Activated CD8-positive, alpha-beta memory T cell treated with anti-CD3 and anti-CD28 coated beads, Interleukin-2, amount 50 U/mL, for 4 hours (primary cell): ENCODE measurements at regions not wholly inside any gene's neighbourhood (a gene's known extent, or its start where the extent isn't known, plus 50 kb on each side); places are given as distances from the start of the nearest gene placed in this dataset.

Source experiments
- DNase-seq: peaks from one replicate; pipeline ENCODE4 v3.0.0-alpha.2; 2020

DNA sequence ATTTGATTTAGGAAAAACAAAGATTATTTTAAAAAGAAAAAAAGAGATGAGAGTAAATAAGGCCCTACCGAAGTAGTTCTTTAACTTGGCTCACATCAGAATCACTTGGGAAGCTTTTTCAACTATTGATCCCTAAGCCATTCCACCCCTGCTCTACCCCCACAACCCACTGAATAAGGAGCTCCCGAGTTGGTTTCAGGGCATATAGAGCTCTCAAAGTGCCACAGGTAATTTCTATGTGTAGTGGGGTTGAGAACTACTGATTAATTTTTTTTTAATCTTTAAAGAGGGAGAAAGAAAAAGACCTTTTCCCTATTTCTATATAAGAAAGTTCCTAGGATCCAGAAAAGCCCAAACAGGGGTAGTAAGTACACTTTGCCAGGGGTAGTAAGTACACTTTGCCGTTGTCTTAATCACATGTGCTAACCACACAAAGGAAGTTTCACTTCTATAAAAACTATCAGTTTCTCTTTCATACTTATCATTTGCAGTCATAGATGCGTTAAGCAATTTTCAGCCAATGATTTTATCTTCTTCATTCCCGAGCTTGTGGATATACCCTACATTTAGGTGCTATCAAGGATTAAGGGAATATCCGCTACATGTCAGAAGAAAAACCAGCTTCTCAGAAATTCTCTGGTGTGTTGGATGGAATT lies 108.4 kb upstream of the ZC3H12C start:
- DNase-seq, result no peak

DNA sequence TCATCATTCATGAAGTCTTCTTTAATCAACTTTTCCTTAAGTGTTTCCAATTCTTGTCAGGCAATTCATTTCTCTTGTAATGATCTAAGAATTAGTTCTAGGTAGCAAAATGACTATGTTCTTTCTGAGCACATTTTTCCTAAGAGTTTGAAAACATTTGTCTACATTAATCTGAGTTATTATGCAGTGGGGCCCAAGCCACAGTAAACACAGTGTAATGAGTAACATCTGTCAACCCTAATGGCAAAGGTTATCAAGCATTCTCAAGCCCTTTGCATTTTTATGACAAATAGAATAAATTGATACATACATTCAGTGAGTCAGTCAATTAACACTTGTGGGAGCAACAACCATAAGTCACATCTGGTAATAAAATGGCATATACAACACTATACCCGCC lies 106.7 kb upstream of the ZC3H12C start:
- no peak for DNase-seq

DNA sequence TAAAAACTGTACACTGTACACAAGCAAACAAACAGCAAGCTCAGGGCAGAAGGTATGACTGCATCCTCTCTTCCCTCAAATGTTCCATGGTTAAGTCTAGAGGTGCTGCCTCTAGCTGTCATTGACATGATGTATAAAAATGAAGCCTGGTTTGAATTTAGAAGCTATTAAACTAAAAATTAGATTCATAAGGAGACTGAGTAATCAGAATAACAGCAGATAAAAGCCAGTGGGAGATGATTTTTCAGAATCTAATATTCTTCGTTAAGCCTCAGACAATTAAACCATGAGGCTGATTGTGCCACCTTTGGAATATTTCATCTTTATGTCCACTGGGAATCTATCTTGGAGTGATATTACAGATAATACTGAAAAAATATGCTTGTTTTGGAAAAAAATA lies 101.4 kb upstream of the ZC3H12C start:
- no peak for DNase-seq

DNA sequence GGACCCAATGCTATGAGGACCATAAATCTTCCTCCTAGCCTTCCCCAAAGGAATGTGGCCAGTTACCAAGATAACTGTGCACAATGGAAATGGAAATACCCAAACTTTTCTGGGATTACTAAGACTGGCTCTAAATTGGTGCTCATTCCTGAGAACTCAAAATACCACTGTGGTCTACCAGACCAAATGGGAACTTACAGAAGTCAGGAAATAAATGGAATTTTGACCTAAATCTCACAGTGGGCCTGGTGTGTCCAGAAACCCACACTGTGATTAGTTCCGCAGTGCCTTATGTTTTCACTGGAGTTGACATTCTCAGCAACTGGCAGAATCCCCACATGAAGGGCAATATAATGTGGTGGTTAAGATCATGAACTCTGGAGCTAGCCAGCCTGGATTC lies 99.4 kb upstream of the ZC3H12C start:
- no peak for DNase-seq

DNA sequence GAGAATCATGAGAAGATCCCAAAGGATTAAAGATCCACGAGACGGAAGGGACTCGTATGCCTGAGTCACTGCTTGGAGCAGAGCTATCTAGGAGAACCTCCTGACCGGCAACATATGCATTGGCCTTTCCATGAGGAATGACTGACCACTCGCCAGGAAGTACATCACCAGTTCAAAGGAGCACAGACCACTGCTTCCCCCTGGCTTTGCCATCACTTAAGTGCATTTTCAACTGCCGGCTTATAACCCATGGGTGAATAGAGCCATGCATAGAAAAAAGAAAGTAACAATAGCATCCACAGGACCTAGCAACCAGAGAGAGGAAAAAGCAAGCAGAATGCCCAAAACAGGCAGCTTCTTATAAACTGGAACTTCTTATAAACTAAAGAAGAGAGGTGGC lies 98.3 kb upstream of the ZC3H12C start:
- no peak for DNase-seq

DNA sequence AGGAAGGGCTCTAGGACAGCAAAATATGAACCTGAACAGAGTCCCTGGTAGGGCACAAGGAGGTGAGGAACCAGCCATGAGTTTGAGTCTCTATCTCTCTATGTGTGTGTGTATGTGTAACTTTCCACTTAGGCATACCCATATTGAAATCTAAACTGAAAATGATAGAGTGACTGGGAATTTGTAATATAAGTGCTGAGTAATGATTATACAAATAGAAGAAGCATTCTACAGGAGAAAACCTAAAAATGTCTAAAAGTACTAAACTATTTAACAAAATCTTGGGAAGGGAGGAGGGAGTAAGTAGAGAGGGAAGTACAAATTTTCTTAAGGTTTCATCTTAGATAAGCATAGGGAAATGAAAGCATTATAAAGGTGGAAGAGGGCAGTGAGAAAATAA lies 97.1 kb upstream of the ZC3H12C start:
- no peak for DNase-seq

DNA sequence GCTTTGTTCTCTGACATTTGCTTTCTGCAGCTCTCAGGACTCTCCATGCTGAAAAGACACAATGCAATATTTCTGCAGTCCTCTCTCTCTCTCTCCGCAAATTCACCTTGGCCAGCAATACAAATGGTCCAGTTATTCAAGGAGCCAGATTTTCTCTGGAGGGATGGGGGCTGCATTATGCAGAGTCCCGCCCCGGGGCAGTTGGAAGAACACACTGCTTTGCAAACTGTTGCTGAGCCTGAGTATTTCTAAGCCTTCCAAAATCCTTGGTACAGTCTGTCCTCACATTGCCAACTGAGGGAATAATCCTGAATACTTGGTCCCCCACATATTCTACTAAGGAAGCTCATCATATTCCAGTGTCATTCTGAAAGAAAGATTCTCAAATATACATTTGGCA lies 94.3 kb upstream of the ZC3H12C start:
- DNase-seq, result no peak

DNA sequence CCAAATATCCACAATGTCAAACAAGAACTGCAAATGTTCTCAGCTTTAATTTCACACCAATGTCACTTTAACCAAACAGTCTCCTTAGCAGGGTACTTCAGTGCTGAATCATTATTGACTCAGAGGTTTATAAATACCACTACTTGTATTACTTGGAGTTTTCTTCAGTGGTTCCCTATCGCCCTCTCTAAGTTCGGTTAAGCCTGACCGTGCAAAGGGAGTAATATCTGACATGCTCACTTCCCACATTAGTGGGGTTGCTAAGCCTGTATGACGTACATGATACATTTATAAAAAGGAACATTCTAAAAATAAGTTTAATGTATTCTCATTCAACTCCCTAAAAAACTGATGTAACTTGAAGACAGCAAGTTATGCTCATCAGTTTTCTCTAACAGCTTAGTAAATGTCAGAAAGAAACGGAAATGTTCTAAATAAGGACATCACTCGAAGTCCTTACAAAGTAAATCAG lies 93.1 kb upstream of the ZC3H12C start:
- DNase-seq, result no peak

DNA sequence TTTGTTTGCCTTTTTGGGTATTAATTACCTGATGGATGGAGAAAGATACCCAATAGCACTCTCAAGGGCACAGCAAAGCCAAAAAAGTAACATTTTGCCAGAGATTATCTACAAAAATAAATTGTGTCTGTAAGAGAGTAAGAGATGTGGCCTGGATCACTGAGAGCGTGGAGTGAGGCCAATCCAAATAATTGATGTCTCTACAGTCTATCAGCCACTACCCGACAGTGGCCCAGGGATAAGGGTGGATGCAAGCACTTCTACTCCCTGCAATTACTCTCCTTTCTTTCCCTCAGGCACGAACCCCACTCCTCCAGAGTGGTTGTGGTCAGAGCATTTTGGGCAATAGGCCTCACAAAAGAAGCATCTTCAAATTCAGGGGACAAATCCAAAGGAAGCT lies 92.3 kb upstream of the ZC3H12C start:
- no peak for DNase-seq

DNA sequence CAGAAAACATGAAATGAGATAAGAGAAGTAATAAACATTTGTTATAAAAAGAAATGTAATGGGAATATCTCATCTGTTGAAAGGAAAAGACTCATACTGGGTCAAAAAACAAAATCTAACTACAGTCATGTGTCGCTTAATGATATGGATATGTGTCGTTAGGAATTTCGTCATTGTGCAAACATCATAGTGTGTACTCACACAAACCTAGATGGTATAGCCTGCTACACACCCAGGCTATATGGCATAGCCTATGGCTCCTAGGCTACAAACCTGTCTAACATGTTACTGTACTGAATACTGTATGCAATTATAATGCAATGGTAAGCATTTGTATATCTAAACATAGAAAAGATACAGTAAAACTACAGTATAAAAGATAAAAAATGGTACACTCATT lies 89.8 kb upstream of the ZC3H12C start:
- no peak for DNase-seq

DNA sequence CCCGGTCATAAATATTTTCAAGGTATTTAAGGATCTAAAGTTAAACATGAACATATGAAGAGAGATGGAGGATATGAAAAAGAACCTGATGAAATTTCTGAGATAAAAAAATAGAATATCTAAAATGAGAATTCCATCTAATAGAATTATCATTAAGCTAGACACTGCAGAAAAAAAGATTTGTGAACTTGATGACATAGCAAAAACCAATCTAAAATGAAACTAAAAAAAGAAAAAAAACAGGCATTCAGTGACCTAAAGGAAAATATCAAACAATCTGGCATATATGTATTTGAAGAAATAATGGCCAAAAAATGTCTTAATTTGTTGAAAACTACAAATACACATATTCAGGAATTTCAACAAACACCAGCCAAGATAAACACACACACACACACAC lies 81.6 kb upstream of the ZC3H12C start:
- DNase-seq, result no peak

DNA sequence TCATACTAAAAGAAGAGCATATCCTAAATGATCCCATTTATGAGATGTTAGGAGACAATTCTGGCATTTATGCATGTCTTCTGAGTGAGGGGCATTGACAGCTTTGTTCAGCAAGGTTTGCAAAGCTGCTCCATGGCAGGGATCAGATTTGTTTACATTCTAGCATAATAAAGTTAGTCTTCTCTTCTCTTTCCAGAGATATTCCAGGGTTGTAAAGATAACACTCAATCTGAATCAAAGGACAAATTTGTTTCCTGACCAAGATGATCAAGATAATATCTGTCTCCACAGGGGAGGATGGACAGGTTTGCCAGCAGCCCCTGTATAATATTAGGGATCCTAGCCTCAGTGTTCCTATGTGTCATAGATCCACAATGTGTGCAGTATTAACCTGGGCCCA lies 77.5 kb upstream of the ZC3H12C start:
- DNase-seq, result no peak

DNA sequence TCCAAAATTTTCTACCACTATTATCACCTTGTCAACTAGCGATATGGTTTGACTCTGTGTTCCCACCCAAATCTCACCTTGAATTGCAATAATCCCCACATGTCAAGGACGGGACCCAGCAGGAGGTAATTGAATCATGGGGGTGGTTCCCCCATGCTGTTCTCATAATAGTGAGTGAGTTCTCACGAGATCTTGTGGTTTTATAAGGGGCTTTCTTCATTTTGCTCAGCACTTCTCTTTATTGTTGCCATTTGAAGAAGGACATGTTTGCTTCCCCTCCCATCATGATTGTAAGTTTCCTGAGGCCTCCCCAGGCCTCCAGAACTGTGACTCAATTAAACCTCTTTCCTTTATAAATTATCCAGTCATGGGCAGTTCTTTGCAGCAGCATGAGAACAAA lies 73.5 kb upstream of the ZC3H12C start:
- DNase-seq, result no peak

DNA sequence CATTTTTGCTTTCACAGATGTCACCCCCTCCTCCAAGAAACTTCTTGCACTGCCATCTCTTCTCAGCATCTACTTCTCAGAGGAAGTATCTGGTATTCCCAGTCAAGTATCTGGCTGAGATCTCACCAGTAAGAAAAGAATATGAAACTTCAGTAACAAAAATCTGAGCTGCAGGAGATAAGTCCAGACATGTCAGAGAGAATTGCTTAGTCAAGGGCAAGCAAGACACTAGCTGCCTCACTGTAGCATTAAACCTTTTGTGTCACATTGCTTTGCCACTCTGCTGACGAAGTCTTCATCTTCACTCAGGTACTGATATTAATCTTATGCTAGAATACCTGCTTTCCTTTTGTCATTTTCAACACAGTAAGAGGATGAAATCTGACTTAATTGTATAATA lies 70.6 kb upstream of the ZC3H12C start:
- DNase-seq, result no peak

DNA sequence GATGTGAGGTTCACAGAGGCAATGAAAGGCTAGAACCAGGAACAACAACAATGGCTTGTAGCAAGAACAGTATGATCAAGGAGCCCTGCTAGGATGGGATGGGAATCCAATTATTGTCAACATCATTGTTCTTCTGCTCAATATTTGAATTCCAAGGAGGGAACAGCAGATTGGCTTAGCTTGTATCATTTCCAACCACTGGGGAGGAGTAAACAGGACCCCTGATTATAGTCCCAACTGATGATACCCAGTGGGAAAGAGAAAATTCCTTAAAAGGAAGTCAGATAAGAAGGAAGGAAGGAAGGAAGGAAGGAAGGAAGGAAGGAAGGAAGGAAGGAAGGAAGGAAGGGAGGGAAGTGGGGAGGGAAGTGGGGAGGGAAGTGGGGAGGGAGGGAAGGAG lies 69.5 kb upstream of the ZC3H12C start:
- no peak for DNase-seq

DNA sequence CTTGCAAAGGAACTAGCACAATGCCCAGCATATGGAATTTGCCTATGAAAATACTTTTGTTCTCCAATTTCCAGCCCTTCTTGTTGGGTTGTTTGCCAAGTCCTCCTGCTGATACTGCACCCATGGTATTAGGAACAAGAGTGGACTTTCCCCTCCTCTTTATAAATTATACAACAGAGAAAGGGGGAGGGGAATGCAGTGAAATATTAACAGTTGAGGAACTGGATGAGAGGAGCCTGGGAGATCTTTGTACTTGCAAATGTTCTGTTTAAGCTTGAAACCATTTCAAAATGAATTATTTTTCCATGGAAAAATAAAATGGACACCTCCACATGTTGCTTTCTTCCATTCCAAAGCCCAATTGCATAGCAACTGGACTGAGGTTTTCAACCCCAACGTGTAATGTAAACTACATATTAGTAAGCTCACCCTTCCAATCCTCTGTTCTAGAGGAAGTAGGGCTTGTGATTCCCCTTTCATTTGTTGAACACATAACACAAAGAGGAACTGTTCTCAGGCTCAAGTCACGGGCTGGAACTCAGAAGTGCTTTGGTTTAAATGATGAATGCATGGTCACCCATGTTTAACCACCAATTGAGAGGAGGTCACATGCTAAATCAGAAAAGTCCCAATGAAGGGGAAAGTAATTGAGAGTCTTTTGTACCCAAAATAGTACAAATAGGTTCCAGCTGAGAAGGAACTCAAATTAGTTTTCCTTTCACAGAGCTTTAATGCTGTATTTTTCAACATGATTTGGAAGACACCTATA lies 66.2 kb upstream of the ZC3H12C start:
- DNase-seq, result no peak

DNA sequence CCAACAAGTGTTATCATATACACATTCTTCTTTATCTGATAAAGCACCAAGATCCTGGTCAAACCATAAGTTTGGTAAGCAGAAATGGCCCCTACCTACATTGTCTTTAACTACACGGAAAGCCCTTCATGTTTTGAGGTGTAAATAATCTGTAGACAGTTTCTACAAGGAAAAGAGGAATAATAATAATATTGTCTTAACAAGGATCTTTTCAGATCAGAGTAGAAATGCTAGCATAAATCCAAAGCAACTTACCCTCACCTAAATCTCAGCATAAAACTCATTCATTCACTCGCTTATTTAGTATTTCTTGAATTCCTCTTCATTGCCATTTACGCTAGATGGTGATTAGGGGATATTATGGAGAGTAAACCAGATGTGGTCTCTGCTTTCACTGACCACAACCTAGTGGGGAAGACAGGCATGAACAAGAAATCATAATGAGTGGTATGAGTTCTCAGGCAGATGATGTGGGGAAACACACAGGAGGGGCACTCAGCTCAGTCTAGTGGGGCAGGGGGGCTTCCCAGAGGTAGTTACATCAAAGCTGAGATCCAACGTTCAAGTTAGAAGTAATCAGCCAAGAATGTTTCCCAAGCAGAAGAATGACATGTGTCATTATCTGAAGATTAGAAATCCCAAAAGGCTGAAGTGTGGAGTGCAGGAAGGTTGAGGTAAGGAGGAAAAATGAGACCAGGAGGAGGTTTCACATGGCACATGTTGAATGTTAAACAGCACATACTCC lies 65.4 kb upstream of the ZC3H12C start:
- DNase-seq, result no peak

DNA sequence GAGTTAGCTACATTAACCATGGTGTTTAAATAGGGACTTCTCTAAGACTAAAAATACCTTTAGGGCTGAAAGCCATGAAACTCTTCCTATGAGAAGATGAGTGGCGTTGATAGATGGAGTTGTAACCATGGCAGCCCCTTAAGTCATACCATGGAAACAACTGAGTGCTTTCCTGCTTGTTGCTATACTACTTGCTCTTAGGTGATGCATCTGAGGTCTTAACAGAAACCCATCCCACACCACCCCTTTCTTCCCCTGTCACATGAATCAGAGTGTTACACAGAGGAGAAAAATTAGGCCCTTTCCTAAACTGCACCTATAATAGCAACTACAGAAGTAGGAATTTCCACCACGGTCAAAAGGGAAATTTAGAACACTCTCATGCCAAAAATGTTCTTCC lies 64.3 kb upstream of the ZC3H12C start:
- DNase-seq, result no peak

DNA sequence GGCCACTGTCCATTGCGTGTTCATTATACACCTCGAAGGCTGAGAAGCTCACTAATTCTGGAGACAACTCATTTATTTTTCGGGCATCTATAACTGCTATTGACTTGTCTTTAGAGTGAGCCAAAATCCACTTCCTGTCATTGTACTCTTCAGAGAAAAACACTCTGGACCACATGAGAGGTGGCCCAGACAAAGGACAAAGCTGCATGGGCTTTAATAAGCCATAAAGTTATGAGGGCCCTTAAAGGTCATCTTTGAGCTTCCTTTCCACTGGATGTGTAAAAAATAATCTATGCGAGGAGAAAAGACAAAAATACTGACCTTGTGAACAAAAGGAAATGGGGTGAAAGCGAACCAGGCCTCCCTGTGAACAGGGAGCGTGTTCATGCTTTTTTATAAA lies 63.5 kb upstream of the ZC3H12C start:
- no peak for DNase-seq

DNA sequence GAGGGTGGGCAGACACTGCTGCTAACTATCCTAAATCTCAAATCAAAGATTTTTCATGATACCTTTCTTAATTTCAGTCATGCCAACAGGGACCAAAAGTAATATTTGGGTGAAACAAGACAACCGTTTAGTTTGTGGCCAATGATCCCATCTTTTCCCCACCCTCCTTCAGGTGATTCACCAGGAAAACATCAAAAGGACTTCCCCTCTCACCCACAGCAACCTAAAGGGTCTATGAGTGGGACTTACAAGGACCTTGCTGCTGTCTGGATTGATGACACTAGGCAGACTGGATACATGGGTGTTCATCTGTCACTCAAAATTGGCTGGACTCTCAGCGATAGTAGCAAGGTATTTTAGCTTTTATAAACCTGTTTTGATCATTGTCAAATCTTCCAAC lies 62.0 kb upstream of the ZC3H12C start:
- DNase-seq, result no peak

DNA sequence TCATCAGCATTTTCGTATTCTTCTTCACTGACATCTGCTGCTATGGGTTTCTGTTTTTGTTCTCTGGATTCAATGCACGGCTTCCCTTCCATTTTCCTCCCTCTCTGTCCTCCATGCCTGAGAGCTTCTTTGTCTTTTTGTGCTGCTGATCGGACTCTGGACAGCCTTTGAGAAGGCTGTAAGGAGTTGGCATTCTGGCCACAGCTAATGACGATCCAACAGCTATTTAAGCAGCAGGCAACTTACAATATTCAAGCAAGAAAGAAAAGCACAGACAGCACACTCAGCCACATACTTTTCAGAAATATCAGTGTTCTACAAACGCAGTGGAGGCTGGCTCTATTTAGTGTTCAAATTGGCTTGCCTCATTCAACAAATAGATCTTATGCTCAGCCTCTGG lies 60.9 kb upstream of the ZC3H12C start:
- no peak for DNase-seq

DNA sequence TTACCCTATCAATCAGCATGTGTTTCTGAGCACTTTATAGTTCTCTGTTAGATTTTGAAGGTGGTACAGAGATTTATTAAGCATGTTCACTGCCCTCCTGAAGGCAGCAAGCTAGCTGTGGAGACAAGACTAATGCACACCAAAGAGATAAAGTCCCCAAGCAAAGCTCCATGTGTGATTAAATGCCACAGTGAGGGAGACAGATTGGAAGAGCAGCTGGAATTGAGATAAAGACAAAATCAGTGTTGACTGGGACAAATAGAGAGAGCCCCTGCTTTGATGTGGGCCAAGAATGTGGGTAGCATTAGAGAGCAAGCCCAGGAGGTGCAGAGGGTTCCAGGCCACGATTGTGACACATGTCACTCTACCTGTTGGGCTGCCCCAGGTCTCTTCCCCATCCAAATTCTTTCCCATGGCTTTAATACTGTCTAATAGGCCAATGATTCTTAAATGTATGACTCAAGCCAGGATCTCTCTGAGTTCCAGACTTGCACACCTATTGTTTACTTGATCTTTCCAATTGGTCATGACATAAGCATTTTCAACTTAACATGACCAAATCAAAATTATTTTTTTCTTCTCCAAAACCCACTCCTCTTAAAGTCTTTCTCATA lies 60.1 kb upstream of the ZC3H12C start:
- no peak for DNase-seq

DNA sequence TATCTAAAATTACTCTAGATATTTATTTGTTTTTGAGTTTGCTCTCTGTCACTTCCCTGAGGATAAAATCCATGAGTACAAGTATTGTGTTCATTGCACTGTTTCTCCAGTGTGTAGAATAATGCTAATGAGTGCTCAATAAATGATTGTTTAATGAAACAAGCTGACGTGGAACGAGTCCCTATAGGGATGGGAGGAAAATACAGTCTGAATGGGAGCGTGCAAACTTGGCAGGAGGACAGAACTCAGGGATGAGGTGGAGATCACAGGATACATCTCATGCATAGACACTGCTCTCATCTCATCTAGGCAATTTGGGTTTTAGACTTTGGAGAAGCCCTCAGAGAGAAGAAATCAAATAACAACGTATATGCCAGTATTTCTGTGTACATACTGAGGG lies 58.4 kb upstream of the ZC3H12C start:
- no peak for DNase-seq

DNA sequence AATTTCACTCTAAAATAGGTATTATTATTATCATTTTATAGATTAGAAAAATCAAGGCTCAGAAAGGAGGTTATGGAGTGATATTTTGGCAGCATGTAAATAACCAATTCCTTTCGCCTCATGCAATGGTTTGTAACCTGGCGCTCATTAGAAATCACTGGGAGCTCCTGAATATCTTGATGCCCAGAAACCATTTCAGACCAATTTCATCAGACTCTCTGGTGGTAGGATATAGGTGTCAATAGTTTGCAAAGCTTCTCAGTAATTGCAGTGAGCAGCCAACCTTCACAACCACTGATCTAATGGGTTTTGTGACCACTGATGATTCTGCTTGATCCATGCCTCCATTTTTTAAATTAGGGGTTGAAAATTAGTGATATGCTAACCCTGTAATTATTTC lies 57.8 kb upstream of the ZC3H12C start:
- no peak for DNase-seq
